Hippocampal formation (tissue), 2 donors: ENCODE measurements at regions not wholly inside any gene's neighbourhood (a gene's known extent, or its start where the extent isn't known, plus 50 kb on each side); places are given as distances from the start of the nearest gene placed in this dataset.
"Not testable (repeated sequence)": the region's sequence is repeated elsewhere in the genome, so short reads cannot be mapped to it uniquely, and the experiment has no call there.

Experiments
- DNase-seq, 2 donors: peaks; one replicate each; lab custom pipeline; 2025; lab: John Stamatoyannopoulos, UW

DNA sequence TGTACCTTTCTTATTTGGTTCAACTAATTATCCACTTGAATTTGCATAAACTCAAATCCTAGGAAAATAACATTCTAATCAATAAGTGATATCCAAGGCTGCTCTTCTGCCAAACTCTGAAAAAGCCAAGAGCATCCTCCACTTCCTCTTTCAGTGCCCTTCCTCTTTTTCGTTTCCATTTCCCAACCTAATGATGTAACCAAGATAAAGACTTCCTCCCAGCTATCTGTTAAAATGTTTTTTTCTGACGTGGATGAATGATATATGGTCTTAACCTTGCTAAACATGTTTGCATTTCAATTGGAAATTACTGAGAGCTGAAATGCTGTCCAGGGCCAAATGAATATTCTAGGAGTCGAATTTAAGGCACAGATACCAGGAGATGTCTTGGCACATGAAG, 459.5 kb upstream of the PDE3A start:
- no peak for DNase-seq

- DNase-seq: no peak
Observed at GRCh38 chr12:19909418-19909817, 458.9 kb upstream of the PDE3A start.

- DNase-seq: no peak
Observed at GRCh38 chr12:19910681-19911080, 457.7 kb upstream of the PDE3A start.

DNA sequence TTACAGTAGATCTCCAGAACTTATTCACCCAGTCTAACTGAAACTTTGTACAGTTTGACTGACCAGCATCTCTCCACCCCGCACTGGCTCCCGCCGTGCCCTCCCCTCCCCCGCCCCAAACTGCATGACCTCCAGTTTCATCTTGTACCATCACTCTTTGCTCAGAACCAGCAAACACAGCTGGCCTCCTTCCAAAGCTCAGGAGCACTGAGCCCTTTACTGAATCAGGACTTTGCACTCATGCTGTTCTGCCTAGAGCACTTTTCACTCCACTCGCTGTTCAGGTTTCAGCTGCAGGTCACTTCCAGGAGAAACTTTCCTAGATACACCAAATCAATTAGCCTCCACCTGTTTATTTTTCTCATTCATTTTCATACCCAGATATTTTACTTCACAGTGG, 455.3 kb upstream of the PDE3A start:
- DNase-seq: no peak

- peak in 1 of 2 donors; percentile 13 for DNase-seq
Observed at GRCh38 chr12:19915392-19916195, 452.7 kb upstream of the PDE3A start.

- no peak for DNase-seq
Observed at GRCh38 chr12:19916196-19916753, 452.1 kb upstream of the PDE3A start.

- DNase-seq: no peak
Observed at GRCh38 chr12:19916974-19917373, 451.4 kb upstream of the PDE3A start.

DNA sequence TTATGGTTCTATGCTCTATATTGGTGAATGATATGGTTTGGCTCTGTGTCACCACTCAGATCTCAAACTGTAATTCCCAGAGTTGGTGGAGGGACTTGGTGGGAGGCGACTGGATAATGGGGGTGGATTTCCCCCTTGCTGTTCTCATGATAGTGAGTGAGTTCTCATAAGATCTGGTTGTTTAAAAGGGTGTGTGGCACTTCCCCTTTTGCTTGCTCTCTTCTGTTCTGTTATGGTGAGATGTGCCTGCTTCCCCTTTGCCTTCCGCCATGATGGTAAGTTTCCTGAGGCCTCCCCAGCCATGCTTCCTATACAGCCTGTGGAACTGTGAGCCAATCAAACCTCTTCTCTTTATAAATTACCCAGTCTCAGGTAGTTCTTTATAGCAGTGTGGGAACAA, 446.6 kb upstream of the PDE3A start:
- not testable (repeated sequence) for DNase-seq

DNA sequence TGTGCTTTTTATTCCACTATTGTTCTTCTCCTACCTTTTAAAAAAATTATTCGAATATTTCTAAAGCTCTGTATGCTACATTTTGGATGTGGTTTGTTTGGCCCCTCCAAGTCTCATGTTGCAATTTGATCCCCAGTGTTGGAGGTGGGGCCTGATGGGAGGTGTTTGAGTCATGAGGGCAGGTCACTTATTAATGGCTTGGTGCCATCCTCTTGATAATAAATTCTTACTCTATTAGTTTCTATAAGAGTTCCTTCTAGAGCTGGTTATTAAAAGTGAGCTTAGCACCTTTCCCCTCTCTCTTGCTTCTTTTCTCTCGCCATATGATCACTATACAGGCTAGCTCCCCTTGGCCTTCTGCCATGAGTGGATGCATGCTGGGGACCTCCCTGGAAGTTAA, 445.6 kb upstream of the PDE3A start:
- DNase-seq: no peak

DNA sequence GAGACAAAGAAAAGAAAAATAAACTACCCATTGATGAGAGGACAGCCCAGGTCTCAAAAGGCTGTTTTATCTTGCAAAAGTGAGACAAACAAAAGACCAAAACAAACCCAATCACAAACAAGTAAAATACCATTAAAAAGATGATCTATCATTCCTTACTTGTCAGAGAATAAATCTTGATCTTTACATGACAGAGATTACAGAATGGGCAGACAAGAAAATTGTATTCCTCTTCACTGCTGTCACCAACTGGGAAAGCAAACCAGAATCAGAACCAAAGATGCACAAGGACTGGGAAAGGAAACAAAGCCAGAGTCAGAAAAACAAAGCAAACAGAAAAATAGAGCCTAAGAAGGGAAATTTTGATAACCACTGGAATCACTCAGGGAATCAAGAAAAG, 444.0 kb upstream of the PDE3A start:
- no peak for DNase-seq

- DNase-seq: no peak
Observed at GRCh38 chr12:19925841-19926240, 442.5 kb upstream of the PDE3A start.

GRCh38 chr12:19926266-19926665, 442.1 kb upstream of the PDE3A start:
- no peak for DNase-seq

DNA sequence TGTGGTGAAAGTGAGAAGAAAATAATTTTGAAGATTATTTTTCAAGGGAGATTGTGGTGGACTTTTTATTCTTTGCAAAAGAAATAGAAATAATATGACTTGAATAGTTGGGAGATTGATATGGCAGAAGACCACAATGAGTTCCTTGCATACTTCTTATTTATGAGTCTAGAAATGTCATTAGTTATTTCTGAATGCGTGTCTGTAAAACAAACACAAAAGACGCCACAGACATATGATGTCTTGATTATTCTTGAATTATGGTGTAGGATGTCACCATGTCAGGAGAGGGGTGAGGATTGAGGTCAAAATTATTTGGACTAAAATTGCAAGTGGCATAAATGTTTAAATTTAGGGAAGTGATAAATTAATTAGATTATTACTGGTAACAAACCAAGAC, 440.7 kb upstream of the PDE3A start:
- DNase-seq: no peak

- DNase-seq: no peak
Observed at GRCh38 chr12:19932413-19932812, 435.9 kb upstream of the PDE3A start.

DNA sequence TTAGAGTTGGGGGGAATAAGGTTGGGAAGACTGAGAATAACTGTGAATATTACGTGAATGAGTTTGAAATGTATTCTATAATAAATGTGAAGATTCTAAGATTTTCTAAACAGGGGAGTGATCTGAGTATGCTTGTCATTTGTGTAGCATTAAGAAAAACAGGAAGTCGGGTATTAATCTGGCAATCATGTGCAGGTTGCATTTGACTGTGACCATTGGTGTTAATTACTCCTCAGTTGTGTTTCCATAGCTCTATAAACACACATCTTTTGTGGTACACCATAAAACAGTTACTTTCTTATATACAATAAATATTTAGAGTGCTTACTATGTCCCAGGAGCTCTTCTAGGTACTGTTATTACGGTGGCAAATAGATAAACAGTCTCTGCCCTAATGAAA, 434.4 kb upstream of the PDE3A start:
- DNase-seq: no peak

GRCh38 chr12:19937161-19937560, 431.2 kb upstream of the PDE3A start:
- no peak for DNase-seq

DNA sequence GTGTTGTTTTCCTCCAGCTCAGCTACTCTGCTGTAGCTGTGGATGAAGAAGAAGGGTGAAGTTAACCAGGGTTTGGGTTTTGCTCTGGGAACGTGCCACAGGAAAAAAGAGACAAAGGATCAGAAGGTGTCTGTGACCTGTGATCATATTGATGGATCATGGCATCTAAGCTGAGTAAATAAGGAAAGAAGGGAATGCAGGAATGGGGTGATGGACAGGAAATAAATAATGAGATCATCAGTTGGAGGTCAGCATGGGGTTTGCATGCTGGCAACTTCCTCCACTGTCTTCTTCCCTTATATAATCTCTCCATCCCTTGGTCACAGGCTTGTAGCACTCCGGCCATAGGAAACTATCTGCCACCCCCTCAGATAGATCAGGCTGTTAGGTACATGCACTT, 430.3 kb upstream of the PDE3A start:
- DNase-seq: no peak

- DNase-seq: no peak
Observed at GRCh38 chr12:19938491-19938890, 429.8 kb upstream of the PDE3A start.

GRCh38 chr12:19940267-19940666, 428.1 kb upstream of the PDE3A start:
- DNase-seq: no peak

GRCh38 chr12:19941096-19941495, 427.2 kb upstream of the PDE3A start:
- DNase-seq: no peak

GRCh38 chr12:19945559-19946435, 422.5 kb upstream of the PDE3A start:
- DNase-seq: no peak

DNA sequence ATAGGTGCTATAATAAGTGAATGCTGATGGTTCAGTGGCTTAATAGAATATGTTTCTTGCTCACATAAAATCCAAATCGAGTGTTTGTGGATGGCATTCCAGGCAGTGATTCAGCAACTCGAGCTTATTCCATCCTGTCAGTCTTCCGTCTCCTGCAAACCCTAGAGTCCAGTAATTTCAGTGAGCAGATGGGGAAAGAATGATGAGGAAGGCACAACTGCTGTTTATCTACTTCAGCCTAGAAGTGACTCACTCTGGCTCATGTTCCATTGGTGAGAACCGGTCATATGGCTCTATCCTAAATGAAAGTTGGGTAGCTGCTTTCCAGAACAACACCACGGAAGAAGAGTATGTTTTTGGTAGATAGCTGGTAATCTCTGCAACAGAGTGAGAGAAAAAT, 421.8 kb upstream of the PDE3A start:
- no peak for DNase-seq

GRCh38 chr12:19947344-19947743, 421.0 kb upstream of the PDE3A start:
- DNase-seq: no peak
